ENCODE measurements at regions not wholly inside any gene's neighbourhood (a gene's known extent, or its start where the extent isn't known, plus 50 kb on each side); places are given as distances from the start of the nearest gene placed in this dataset.

GRCh38 chr5:103780794-103781193 lies 218.2 kb upstream of the NUDT12 start:
- ChIA-PET POLR2A (no interaction called here), CTCF (no interaction called here)
- no peaks in the 10 kb centered on the region for H3K4me1 ChIP-seq (ENCODE audit: control insufficient read depth, insufficient read depth, low read length)
- H3K4me3 ChIP-seq (ENCODE audit: low read depth, low read length): no peak overlapping the region
- H3K36me3 ChIP-seq (ENCODE audit: control insufficient read depth in 2 of 2, insufficient read depth in 1 of 2, low read length in 2 of 2): no peaks in the 10 kb centered on the region
- no peaks in the 10 kb centered on the region for H3K9me3 ChIP-seq (ENCODE audit: control insufficient read depth, insufficient read depth, low read depth, low read length)
- H3K27ac ChIP-seq (ENCODE audit: extremely low read depth, low read depth, low read length): no peak overlapping the region
- TF ChIP-seq ZNF426 (tag by site-specific recombination; IDR thresholded peaks at IDR 0.05) (no peak), ZNF366 (tag by site-specific recombination; conservative IDR thresholded peaks at IDR 0.05) (no peak), ZNF114 (tag by site-specific recombination; IDR thresholded peaks at IDR 0.05) (no peak), KLF10 (tag by site-specific recombination; IDR thresholded peaks at IDR 0.05) (no peak), ZNF157 (tag by site-specific recombination; IDR thresholded peaks at IDR 0.05) (no peak), SCRT1 (tag by site-specific recombination; IDR thresholded peaks at IDR 0.05; ENCODE audit: borderline replicate concordance) (no peak), ZNF561 (tag by site-specific recombination; IDR thresholded peaks at IDR 0.05; ENCODE audit: borderline replicate concordance) (no peak), ZNF623 (tag by site-specific recombination; IDR thresholded peaks at IDR 0.05) (no peak), TRIM28 (IDR thresholded peaks at IDR 0.05; ENCODE audit: borderline replicate concordance, low read length) (no peak), KLF7 (tag by site-specific recombination; IDR thresholded peaks at IDR 0.05; ENCODE audit: borderline replicate concordance) (no peak), HOXC10 (CRISPR knock-in tag; IDR thresholded peaks at IDR 0.05) (no peak), ZNF548 (tag by site-specific recombination; IDR thresholded peaks at IDR 0.05) (no peak), ZBTB17 (tag by site-specific recombination; IDR thresholded peaks at IDR 0.05) (no peak), SP2 (tag by site-specific recombination; IDR thresholded peaks at IDR 0.05) (no peak), ZNF140 (tag by site-specific recombination; IDR thresholded peaks at IDR 0.05) (no peak), ZNF677 (tag by site-specific recombination; IDR thresholded peaks at IDR 0.05) (no peak), ZNF184 (tag by site-specific recombination; IDR thresholded peaks at IDR 0.05) (no peak), GLI2 (tag by site-specific recombination; IDR thresholded peaks at IDR 0.05; ENCODE audit: borderline replicate concordance, low read depth) (no peak), ZNF626 (tag by site-specific recombination; IDR thresholded peaks at IDR 0.05) (no peak)

GRCh38 chr5:103774721-103775120 lies 212.1 kb upstream of the NUDT12 start:
- Histone ChIP-seq H3K4me3 (ENCODE audit: low read depth, low read length) (no peak overlapping the region), H3K9me3 (ENCODE audit: control insufficient read depth, insufficient read depth, low read depth, low read length) (no peaks in the 10 kb centered on the region), H3K36me3 (ENCODE audit: control insufficient read depth in 2 of 2, insufficient read depth in 1 of 2, low read length in 2 of 2) (no peaks in the 10 kb centered on the region), H3K4me1 (ENCODE audit: control insufficient read depth, insufficient read depth, low read length) (0 out of 2 replicates have a peak, but pooled peaks cover 3% of the 10 kb centered on the region), H3K27ac (ENCODE audit: extremely low read depth, low read depth, low read length) (no peak overlapping the region)
- ChIA-PET CTCF (no interaction called here), POLR2A (no interaction called here)
- TF ChIP-seq ZNF423 (tag by site-specific recombination; IDR thresholded peaks at IDR 0.05): no peak
- TF ChIP-seq ZNF18 (tag by site-specific recombination; IDR thresholded peaks at IDR 0.05): no peak
- no peak for TF ChIP-seq ZNF121 (tag by site-specific recombination; IDR thresholded peaks at IDR 0.05)
- no peak for TF ChIP-seq PRDM2 (tag by site-specific recombination; IDR thresholded peaks at IDR 0.05; ENCODE audit: borderline replicate concordance)
- TF ChIP-seq PRDM1 (tag by site-specific recombination; IDR thresholded peaks at IDR 0.05): no peak
- TF ChIP-seq, protein P1, sequence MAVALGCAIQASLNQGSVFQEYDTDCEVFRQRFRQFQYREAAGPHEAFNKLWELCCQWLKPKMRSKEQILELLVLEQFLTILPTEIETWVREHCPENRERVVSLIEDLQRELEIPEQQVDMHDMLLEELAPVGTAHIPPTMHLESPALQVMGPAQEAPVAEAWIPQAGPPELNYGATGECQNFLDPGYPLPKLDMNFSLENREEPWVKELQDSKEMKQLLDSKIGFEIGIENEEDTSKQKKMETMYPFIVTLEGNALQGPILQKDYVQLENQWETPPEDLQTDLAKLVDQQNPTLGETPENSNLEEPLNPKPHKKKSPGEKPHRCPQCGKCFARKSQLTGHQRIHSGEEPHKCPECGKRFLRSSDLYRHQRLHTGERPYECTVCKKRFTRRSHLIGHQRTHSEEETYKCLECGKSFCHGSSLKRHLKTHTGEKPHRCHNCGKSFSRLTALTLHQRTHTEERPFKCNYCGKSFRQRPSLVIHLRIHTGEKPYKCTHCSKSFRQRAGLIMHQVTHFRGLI (tag by site-specific recombination; IDR thresholded peaks at IDR 0.05): no peak
- no peak for TF ChIP-seq ZNF10 (tag by site-specific recombination; IDR thresholded peaks at IDR 0.05)
- TF ChIP-seq ZNF544 (tag by site-specific recombination; IDR thresholded peaks at IDR 0.05): no peak

Measured in HEK293 (cell line).